ENCODE measurements at regions not wholly inside any gene's neighbourhood (a gene's known extent, or its start where the extent isn't known, plus 50 kb on each side); places are given as distances from the start of the nearest gene placed in this dataset.
"Not testable (repeated sequence)": the region's sequence is repeated elsewhere in the genome, so short reads cannot be mapped to it uniquely, and the experiment has no call there.

DNA sequence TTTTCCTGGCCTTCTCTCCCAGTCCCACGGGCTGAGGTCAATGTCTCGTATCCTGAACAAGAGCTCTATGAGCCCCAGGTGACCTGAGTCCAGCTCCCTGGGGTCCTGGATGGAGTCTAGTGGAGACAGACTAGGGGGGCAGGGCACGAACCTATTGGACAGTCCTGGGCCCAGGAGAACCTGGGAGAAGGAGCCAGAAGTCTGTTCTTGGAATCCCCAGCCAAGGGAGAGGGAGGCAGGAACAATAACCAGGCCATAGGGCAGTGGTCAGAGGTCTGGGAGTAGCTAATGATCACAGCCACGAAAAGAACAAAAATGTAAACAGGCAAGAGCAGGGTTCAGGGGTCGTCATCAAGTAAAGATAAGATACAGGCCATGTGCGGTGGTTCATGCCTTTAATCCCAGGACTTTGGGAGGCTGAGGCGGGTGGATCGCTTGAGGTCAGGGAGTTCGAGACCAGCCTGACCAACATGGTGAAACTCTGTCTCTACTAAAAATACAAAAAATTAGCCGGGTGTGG, 60.8 kb downstream of the COPRS start:
- no peak for DNase-seq (ENCODE audit: low spot score)

DNA sequence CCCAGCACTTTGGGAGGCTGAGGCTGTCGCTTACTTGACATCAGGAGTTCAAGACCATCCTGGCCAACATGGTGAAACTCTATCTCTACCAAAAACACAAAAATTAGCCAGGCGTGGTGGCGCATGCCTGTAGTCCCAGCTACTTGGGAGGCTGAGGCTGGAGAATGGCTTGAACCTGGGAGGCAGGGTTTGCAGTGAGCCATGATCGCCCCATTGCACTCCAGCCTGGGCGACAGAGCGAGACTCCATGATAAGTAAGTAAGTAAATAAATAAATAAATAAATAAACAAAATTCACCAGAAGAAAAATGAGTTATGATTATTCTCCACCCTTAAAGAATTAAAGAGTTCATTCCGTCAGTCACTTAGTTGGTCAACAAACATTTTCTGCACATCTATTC, 63.1 kb downstream of the COPRS start:
- not testable (repeated sequence) for DNase-seq (ENCODE audit: low spot score)

DNA sequence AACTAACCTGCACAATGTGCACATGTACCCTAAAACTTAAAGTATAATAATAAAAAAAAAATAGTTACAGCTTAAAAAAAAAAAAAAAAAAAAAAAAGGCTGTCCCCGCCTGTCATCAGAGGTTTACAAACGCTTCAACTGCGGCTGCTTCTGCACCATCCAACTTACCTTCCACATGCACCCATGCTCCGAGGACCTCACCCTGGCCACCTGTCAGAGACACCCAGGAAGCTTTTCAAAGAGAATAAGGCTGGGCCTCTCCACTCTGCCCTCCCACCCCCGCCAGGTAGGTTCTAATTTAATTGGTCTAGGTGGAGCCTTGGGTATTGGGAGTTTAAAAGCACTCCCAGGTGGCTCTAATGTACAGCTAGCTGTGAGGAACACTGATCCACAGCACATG, 64.9 kb downstream of the COPRS start:
- DNase-seq (ENCODE audit: low spot score), result no peak

DNA sequence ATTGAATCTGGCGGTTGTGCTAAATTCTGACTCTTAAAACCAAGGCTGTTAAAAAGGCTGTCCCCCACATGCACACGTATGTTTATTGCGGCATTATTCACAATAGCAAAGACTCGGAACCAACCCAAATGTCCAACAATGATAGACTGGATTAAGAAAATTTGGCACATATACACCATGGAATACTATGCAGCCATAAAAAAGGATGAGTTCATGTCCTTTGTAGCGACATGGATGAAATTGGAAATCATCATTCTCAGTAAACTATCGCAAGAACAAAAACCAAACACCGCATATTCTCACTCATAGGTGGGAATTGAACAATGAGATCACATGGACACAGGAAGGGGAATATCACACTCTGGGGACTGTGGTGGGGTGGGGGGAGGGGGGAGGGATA, 65.4 kb downstream of the COPRS start:
- DNase-seq (ENCODE audit: low spot score), result not testable (repeated sequence)

DNA sequence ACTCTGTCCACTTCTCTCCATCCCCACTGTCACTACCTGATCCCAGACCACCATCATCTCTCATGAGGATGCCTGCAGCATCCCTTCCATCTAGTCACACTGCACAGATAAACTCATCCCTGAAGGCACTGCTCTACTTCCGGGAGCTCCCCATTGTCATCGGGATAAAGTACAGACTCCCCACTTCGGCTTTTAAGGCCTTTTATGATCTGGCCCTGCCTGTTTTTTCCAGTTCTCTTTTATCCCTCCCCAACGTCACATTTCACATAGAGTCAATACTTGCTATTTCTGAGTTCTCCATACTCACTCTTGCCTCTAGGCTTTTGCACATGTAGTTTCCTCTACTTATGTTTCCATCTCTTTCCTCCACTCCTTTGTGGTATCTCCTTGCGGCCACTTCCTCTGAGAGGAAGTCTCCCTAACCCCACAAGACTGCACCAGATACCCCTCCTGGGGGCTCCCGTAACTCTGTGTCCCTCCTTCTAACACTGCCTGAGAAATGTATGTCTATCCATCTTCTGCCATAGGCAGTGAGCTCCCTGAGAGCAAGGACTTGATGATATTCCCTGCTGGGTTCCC, 66.9 kb downstream of the COPRS start:
- no peak for DNase-seq (ENCODE audit: low spot score)

DNA sequence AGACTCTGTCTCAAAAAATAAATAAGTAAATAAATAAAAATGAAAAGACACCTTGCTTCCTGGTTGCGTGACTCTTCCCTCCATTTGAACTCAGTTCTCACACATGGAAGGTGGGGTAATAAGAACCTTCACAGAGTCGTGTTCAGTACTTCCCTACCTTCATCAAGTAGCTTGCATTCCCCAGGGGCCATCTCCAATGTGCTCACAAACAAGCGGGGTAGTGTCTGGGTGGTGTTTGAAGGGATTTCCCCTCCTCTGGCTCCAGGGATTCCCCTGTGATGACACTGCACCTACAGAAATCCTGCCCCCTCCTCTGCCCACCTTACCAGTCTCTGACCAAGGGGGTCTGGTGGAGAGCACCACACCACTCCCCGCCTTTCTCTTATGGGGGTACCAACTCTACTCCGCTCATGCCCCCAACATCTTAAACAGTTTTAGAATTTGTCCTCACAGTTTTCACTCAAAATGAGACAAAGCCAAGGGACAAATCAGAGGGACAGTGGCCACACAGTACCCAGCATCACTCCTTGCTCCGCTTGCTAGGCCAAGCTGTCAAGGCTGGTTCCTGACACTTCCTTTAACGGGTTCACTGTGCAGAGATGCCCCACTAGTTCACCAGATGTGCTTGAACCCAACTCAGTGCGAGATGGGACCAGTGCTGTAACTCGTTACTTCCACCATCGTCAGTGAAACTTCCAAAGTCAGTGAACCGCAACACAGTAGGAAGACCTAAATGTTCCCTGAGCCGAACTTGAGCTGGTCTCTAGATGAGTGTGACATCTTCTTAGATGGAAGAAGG, 69.1 kb downstream of the COPRS start:
- no peak for DNase-seq (ENCODE audit: low spot score)

DNA sequence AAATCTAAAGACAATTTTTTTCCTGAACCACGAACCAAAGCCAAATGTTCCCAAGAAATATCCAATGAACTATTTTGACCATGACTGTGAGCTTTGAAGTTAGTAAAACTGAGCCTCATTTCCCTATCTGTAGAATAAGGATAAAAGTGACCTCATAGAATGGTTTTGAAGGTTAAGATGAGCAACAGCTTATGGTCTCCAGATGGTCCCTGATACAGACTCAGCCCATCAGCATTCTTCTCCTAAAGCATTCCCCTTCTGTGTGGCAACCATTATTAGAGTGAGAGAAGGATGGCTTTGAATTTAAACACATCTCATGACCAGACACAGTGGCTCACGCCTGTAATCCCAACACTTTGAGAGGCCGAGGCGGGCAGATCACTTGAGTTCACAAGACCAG, 70.1 kb downstream of the COPRS start:
- DNase-seq (ENCODE audit: low spot score), result peak; percentile 70

DNA sequence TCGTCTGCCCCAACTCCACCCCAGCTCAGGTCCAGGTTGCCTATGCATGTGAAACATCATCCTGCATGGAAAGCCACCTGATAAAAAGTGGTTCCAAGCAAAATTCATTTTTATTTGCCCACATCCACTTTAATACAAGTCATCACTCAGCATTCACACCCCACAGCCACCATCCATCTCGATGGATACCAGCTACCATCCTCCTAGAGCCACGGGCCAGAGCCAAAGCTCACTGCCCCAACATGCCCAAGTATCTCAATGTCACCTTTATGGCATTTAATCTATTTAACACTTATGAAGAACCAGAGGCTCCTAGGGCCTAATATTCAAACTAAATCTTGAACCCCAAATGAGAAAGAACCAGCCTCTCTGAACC, 70.5 kb downstream of the COPRS start:
- DNase-seq (ENCODE audit: low spot score), result no peak

DNA sequence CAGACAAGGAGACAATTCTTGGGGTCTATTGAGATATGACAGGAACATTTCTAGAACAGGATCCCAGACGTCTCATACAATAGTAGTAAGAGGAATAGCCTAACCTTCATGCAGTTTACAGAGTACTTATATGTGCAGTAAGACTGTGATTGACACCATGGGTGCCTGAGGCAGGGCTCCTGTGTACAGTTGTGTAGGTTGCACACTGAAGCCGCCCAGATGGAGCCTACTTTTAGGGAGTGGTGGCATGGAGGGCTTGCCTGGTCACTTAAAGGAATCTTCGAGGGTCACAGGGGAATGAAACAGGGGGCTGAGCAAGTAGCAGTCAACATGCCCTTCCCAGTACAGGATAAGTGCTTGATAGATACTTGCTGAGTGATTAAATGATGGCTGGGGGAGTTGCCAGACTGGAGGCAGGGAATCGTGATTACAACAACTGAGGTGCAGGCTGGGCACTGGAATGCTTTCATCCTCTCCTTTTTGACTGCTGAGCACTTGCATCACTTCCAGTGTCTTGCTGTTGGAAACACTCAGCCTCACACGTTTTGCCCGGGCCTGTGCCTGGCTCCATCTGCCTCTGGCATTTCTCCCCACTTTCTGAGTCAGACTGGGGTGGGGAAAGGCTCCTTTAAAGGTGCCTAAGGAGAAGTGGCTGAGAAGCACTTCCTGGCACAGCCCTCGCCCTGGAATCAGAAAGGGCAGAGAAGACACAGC, 71.0 kb downstream of the COPRS start:
- peak; percentile 96 for DNase-seq (ENCODE audit: low spot score)

DNA sequence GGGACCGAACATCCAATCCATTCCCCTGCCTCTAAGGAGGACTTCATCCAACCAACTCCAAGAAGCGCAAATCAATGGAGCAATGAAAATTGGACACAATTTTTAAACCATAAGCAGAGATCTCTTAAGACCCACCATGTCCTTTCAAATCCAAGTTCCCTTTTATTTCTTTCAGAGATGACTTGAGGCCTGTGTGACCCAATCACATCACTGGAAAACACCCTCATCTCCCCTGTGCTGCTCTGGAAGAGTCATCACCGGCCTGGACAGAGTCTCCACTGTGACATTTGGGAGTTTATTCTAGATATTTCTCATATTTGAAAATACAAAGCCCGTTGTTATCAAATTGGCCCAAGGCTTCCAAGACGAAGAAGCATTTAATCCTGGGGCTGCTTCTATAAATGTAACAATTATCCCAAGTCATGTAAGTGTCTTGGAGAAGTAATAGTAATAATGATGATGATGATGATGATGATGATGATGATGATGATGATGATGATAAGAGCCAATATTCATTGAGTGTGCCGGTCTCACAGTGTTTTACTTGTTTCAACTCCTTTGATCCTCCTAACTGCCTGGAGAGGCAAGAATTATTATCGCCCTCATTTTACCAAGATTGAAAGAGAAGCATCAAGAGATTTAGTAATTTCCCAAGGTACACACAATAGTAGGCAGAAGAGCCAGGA, 72.1 kb downstream of the COPRS start:
- DNase-seq (ENCODE audit: low spot score), result no peak

DNA sequence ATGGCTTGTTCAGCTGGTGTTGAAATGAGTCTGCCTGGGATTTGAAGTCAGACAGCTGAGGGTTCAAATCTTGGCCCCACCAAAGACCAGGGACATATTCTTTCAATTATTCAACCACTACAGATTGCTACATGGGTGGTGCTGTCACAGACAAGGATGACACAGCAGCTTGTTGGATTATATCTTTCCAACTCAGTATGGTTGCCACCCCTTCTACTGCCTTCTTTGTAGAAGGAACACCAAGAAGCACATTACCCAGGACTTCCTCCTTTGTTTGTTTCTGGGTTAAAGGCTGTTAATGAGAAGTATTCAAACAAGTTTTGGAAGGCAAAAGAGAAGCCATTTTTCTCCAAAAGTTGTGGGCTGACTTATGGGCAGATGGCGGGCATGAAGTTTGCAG, 78.6 kb downstream of the COPRS start:
- no peak for DNase-seq (ENCODE audit: low spot score)

DNA sequence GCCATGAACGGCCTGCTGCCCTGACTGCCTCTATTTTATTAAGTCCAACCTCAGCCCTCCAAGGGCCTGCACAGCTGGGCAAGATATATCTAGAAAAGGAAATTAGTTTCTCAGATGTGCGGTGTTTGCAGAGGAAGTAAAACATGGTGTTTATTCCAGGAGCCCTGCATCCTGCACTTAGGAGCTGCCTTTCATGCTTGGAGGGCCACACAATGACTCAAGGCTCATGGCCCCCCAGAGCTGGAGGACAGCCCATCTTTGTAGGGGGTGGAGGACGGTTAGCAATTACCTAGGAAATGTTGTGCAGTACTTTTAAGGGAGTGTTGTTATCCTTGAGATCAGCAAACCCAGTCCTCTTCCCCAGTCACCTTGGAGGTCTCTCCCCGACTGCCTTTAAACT, 80.5 kb downstream of the COPRS start:
- DNase-seq (ENCODE audit: low spot score), result no peak

DNA sequence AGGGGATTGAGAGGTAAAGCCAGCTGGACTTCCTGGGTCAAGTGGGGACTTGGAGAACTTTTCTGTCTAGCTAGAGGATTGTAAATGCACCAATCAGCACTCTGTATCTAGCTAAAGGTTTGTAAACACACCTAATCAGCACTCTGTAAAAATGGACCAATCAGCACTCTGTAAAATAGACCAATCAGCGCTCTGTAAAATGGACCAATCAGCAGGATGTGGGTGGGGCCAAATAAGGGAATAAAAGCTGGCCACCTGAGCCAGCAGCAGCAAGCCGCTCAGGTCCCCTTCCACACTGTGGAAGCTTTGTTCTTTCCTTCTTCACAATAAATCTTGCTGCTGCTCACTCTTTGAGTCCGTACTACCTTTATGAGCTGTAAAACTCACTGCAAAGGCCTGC, 87.7 kb downstream of the COPRS start:
- DNase-seq (ENCODE audit: low spot score), result not testable (repeated sequence)

DNA sequence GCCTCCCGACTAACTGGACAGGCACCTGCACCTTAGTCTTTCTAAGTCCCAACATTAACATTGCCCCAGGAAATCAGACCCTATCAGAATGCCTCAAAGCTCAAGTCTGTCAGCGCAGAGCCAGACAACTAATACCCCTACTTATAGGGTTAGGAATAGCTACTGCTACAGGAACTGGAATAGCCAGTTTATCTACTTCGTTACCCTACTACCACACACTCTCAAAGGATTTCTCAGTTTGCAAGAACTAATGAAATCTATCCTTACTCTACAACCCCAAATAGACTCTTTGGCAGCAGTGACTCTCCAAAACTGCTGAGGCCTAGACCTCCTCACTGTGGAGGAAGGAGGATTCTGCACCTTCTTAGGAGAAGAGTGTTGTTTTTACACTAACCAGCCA, 88.5 kb downstream of the COPRS start:
- not testable (repeated sequence) for DNase-seq (ENCODE audit: low spot score)

DNA sequence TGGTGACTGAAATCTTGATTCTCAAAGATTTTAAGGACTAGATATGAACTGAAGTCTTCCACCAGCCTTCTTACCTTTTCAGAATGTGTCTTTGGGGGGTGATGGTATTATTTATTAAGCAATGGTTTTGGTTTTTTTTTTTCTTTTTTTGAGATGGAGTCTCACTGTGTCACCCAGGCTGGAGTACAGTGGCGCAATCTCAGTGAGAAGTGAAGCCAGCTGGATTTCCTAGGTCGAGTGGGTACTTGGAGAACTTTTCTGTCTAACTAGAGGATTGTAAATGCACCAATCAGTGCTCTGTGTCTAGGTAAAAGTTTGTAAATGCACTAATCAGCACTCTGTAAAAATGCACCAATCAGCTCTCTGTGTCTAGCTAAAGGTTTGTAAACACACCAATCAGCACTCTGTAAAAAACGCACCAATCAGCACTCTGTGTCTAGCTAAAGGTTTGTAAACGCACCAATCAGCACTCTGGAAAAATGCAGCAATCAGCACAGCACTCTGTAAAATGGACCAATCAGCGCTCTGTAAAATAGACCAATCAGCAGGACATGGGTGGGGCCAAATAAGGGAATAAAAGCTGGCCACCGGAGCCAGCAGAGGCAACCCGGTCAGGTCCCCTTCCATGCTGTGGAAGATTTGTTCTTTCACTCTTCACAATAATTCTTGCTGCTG, 97.1 kb downstream of the COPRS start:
- not testable (repeated sequence) for DNase-seq (ENCODE audit: low spot score)

DNA sequence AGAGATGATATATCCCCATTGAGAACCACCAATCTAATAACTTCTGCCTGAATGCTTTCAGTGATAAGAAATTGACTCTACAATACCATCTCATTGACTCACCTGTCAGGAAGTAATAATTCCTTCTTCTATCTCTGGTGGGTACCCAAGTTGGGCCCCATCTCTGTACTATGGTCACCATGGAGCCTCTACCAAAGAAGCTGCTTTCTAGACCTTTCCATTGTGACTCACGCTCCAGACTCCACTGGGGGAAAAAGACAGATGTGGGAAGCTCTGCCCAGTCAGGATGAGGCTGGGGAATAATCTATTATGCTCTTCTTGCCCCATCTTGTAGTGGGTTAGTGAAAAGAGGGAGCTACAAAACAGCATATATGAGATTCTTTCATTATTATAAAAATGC, 100.4 kb downstream of the COPRS start:
- DNase-seq (ENCODE audit: low spot score), result peak; percentile 26

DNA sequence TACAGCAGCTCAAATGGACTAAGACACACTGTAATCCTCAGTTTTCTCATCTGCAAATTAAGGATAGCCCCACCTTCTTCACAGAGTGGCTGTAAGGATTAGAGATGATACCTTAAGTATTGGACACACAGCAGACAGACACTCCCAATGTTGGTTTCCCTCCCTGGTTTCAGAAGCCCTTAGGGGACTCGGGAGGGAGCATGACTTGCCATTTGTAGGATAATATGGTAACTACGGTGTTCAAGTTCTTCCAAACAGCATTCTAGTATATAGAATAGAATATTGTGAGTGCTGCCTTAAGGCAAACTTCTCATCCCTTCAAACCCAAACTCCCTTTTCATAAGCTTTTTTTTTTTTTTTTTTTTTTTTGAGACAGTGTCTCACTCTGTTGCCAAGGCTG, 101.9 kb downstream of the COPRS start:
- no peak for DNase-seq (ENCODE audit: low spot score)

DNA sequence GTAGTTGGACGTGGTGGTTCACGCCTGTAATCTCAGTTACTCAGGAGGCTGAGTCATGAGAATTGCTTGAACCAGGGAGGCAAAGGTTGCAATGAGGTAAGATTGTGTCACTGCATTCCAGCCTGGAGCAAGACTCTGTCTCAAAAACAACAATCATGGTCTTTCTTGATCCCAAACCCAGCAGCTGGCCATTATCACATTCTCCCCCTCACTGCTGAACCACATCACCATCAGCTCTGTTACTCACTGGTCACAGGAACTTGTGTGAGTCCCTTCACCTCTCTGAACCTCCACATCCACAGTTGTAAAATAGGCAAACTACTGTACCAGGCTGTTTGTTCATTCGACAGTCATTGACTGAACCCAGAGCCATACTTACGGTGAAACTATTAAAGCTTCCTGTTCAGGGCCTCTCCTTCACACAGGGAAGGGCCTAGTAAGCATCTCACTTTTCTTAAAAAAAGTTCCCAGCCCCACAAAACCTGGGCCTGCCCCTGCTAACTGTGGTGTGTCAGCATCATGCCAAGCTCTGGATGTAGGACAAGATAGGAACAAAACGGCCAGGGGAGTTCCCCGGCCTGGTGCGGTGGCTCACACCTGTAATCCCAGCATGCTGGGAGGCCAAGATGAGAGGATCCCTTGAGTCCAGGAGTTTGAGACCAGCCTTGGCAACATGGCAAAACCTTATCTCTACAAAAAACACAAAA, 104.7 kb downstream of the COPRS start:
- peak; percentile 72 for DNase-seq (ENCODE audit: low spot score)

DNA sequence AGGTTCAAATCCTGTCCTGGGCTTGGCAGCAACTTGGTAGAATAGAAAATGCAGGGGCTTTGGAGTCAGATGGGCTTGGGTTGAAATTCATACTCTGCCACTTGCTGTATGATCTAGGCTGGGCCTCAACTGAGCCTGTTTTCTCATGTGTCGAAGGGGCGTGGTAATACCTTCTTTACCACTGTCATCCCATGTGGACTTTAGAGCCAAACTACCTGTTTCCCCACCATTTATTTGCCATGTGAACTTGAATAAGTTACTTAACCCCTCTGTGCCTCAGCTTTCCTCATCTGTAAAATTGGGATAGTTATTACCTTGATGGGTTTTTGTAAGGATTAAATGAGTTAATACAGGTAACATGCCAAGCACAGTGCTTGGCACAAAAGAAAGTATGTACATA, 106.0 kb downstream of the COPRS start:
- no peak for DNase-seq (ENCODE audit: low spot score)

DNA sequence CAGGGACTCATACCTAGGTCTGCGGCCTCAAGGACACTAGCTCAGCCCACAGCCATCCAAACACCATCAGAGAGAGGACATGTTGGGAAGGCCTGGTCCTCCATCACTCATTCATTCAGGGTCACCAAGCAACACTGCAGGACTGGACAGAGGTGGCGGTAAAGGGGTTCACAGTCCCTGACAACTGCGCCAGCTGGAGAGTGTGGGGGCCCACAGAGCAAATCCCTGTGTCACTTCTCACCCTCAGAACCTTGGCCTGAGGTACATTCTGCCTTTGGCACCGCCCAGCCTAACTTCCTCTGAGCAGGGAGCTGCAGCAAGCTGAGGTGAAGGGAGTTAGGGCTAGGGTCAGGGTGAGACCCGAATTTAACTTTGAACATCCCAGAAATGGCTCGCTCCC, 106.5 kb downstream of the COPRS start:
- no peak for DNase-seq (ENCODE audit: low spot score)

DNA sequence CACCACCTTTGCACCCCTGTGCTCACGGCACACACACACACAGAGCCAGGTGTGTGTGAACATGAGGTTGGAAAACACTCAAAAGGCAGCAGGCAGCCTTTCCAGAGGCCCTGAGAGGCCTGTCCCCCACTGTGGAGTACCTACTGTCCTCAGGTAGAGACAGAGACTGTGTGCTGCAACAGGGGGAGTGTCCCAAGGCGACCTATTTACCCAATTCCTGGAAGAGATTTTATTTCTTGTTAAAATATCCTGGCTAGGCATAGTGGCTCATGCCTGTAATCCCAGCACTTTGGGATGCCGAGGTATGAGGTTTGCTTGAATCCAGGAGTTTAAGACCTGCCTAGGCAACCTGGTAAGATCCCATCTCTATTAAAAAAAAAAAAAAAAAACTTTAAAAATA, 108.5 kb downstream of the COPRS start:
- no peak for DNase-seq (ENCODE audit: low spot score)

All from AG08395 (cell line).